HCT116 (cell line): ENCODE measurements at regions not wholly inside any gene's neighbourhood (a gene's known extent, or its start where the extent isn't known, plus 50 kb on each side); places are given as distances from the start of the nearest gene placed in this dataset.

Experiments
- CEBPB ChIP-seq: IDR thresholded peaks from 2 replicates; pipeline ENCODE4 v1.6.1; 2012; ENCODE audit warnings: low read depth
- ELF1 ChIP-seq: IDR thresholded peaks from 2 replicates; pipeline ENCODE4 v1.6.1; 2012; ENCODE audit warnings: low read depth, borderline replicate concordance
- EZH2 ChIP-seq: fragments of 200-600 bp; sonication (generic); IDR thresholded peaks from 2 replicates; pipeline ENCODE4 v1.6.1; 2017; ENCODE audit warnings: antibody characterized with exemption, mixed run types
- EZH2phosphoT487 ChIP-seq: fragments of 200-600 bp; IDR thresholded peaks from 2 replicates; pipeline ENCODE4 v1.6.1; 2018; ENCODE audit warnings: antibody characterized with exemption, borderline replicate concordance
- FOSL1 ChIP-seq: IDR thresholded peaks from 2 replicates; pipeline ENCODE4 v1.6.1; 2012; ENCODE audit warnings: low read depth
- JUND ChIP-seq: IDR thresholded peaks from 2 replicates; pipeline ENCODE4 v1.6.1; 2012
- MAX ChIP-seq: IDR thresholded peaks from 2 replicates; pipeline ENCODE4 v1.6.1; 2012
- POLR2A ChIP-seq: IDR thresholded peaks from 2 replicates; pipeline ENCODE4 v1.7.0; 2011; ENCODE audit warnings: borderline replicate concordance; ENCODE audit not compliant: insufficient read depth, insufficient read length; ENCODE audit errors: extremely low read depth
- POLR2AphosphoS5 ChIP-seq: IDR thresholded peaks from 2 replicates; pipeline ENCODE4 v1.6.1; 2011; ENCODE audit warnings: mild to moderate bottlenecking, low read depth, low read length, moderate library complexity
- RAD21 ChIP-seq: IDR thresholded peaks from 2 replicates; pipeline ENCODE4 v1.6.1; 2012; ENCODE audit warnings: low read depth, mild to moderate bottlenecking
- REST ChIP-seq: IDR thresholded peaks from 2 replicates; pipeline ENCODE4 v1.6.1; 2012; ENCODE audit warnings: low read depth
- SIN3A ChIP-seq: IDR thresholded peaks from 2 replicates; pipeline ENCODE4 v1.6.1; 2012; ENCODE audit warnings: low read depth
- ZFX ChIP-seq: fragments of 450-650 bp; IDR thresholded peaks from 2 replicates; pipeline ENCODE4 v1.6.1; 2017
- TF ChIP-seq, protein P1 (sequence below), 3 experiments: fragments of 200-600 bp in 1 of 3; sonication (generic) in 1 of 3; IDR thresholded peaks in 2 of 3; conservative IDR thresholded peaks in 1 of 3; 2 replicates each; pipeline ENCODE4 v1.5.1; 2012 to 2017; ENCODE audit warnings: low read depth in 2 of 3, low read length in 2 of 3, antibody characterized with exemption in 1 of 3, borderline replicate concordance in 1 of 3, control low read depth in 1 of 3, mild to moderate bottlenecking in 1 of 3, mixed read lengths in 1 of 3, mixed run types in 1 of 3, moderate library complexity in 1 of 3; ENCODE audit not compliant: insufficient read depth in 1 of 3

DNA sequence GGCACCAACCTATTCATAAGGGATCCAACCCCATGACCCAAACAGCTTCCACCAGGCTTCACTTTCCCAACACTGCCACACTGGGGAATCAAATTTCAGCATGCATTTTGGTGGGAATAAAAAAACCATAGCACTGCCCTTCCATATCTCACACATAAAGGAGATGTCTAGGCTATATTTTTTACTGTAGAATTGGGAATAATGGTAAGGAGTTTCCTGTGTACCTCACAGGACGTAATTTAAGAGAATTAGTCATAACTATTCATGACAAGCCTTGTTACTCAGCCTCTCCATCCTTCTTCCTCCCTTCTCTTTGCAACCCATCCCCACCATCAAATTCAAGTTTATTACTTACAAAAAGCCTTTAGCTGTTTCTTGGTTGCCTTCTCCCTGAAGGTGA lies 352.1 kb downstream of the MLLT3 start:
- TF ChIP-seq POLR2AphosphoS5 (no peak), SIN3A (no peak), POLR2A (no peak), FOSL1 (no peak), EZH2 (no peak), JUND (no peak), ZFX (no peak), EZH2phosphoT487 (no peak), RAD21 (no peak), ELF1 (no peak), CEBPB (no peak), MAX (no peak), REST (no peak)
- TF ChIP-seq, protein P1, sequence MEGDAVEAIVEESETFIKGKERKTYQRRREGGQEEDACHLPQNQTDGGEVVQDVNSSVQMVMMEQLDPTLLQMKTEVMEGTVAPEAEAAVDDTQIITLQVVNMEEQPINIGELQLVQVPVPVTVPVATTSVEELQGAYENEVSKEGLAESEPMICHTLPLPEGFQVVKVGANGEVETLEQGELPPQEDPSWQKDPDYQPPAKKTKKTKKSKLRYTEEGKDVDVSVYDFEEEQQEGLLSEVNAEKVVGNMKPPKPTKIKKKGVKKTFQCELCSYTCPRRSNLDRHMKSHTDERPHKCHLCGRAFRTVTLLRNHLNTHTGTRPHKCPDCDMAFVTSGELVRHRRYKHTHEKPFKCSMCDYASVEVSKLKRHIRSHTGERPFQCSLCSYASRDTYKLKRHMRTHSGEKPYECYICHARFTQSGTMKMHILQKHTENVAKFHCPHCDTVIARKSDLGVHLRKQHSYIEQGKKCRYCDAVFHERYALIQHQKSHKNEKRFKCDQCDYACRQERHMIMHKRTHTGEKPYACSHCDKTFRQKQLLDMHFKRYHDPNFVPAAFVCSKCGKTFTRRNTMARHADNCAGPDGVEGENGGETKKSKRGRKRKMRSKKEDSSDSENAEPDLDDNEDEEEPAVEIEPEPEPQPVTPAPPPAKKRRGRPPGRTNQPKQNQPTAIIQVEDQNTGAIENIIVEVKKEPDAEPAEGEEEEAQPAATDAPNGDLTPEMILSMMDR (IDR thresholded peaks at IDR 0.05 in 2 of 3, conservative IDR thresholded peaks at IDR 0.05 in 1 of 3; ENCODE audit: borderline replicate concordance in 1 of 3, insufficient read depth in 1 of 3, low read depth in 2 of 3, low read length in 2 of 3) = no peak
